PC-9 (cell line): ENCODE measurements at regions not wholly inside any gene's neighbourhood (a gene's known extent, or its start where the extent isn't known, plus 50 kb on each side); places are given as distances from the start of the nearest gene placed in this dataset.

Experiments used
- BruUV-seq: library from RNA; stranded (reverse); fragments of 400-500 nt; replicated peaks from 2 replicates; lab custom pipeline; 2021; lab: Mats Ljungman, UMichigan
- CTCF ChIA-PET: fragments of 300-600 bp; sonication (Branson Sonifier 250); formaldehyde crosslinking; loops from one replicate; lab custom pipeline; 2022; ENCODE audit warnings: antibody characterized with exemption; lab: Charles Lee
- POLR2A ChIA-PET: fragments of 300-600 bp; sonication (Branson Sonifier 250); formaldehyde crosslinking; loops from one replicate; lab custom pipeline; 2022; ENCODE audit warnings: antibody characterized with exemption; ENCODE audit not compliant: unreplicated experiment; lab: Charles Lee
- DNase-seq, 2 experiments: peaks; one replicate each; pipeline versions ENCODE4 v3.0.0 to v3.0.0-alpha.2; 2015 to 2022; ENCODE audit warnings: mixed read lengths in 1 of 2
- H2AFZ ChIP-seq: fragments of 200-600 bp; sonication (generic); 2 replicates; pipeline ENCODE4 v1.8.1; 2017; ENCODE audit warnings: antibody characterized with exemption
- H3F3A ChIP-seq: fragments of 200-600 bp; sonication (generic); 2 replicates; pipeline ENCODE4 v1.8.1; 2017; ENCODE audit warnings: antibody characterized with exemption, mild to moderate bottlenecking, low read depth; ENCODE audit not compliant: insufficient read depth
- H3K27ac ChIP-seq: fragments of 200-600 bp; sonication (generic); 2 replicates; pipeline ENCODE4 v1.6.1; 2016; ENCODE audit warnings: mixed run types
- H3K27me3 ChIP-seq: fragments of 200-600 bp; sonication (generic); 2 replicates; pipeline ENCODE4 v1.6.1; 2016; ENCODE audit warnings: low read depth, mixed run types; ENCODE audit not compliant: insufficient read depth
- H3K36me3 ChIP-seq: fragments of 200-600 bp; sonication (generic); 2 replicates; pipeline ENCODE4 v1.6.1; 2016; ENCODE audit warnings: low read depth, mixed run types
- H3K4me1 ChIP-seq: fragments of 200-600 bp; sonication (generic); replicated peaks from 2 replicates; pipeline ENCODE4 v1.6.1; 2016; ENCODE audit warnings: mixed run types; ENCODE audit not compliant: insufficient read depth
- H3K4me2 ChIP-seq: fragments of 200-600 bp; sonication (generic); 2 replicates; pipeline ENCODE4 v1.6.1; 2017; ENCODE audit warnings: mixed run types
- H3K4me3 ChIP-seq: fragments of 200-600 bp; sonication (generic); 2 replicates; pipeline ENCODE4 v1.6.1; 2016; ENCODE audit warnings: mixed run types
- H3K79me2 ChIP-seq: fragments of 200-600 bp; sonication (generic); 2 replicates; pipeline ENCODE4 v1.6.1; 2017; ENCODE audit warnings: low read depth, mixed run types
- H3K9me2 ChIP-seq: fragments of 200-600 bp; sonication (generic); 2 replicates; pipeline ENCODE4 v1.8.1; 2017; ENCODE audit warnings: mild to moderate bottlenecking; ENCODE audit not compliant: insufficient read depth
- H3K9me3 ChIP-seq: fragments of 200-600 bp; sonication (generic); 2 replicates; pipeline ENCODE4 v1.8.1; 2016; ENCODE audit warnings: low read depth; ENCODE audit not compliant: insufficient read depth
- H4K20me1 ChIP-seq: fragments of 200-600 bp; sonication (generic); 2 replicates; pipeline ENCODE4 v1.8.1; 2017; ENCODE audit not compliant: insufficient read depth
- CTCF ChIP-seq: fragments of 200-600 bp; sonication (generic); conservative IDR thresholded peaks from 2 replicates; pipeline ENCODE4 v1.6.1; 2017; ENCODE audit warnings: mixed run types, antibody characterized with exemption, mild to moderate bottlenecking, moderate library complexity
- EZH2 ChIP-seq: fragments of 200-600 bp; sonication (generic); IDR thresholded peaks from 2 replicates; pipeline ENCODE4 v1.8.0; 2017; ENCODE audit warnings: antibody characterized with exemption, low read depth
- intact Hi-C: fragments of 100-400 bp; cut with micrococcal nuclease; formaldehyde crosslinking; loops from one replicate; pipeline ENCODE4 v1.10.0; 2022; ENCODE audit not compliant: unreplicated experiment

GRCh38 chr13:64627654-64628053 lies 2602.5 kb downstream of the PCDH9 start:
- Histone ChIP-seq H3K9me3 (no peaks in the 10 kb centered on the region), H3K4me3 (no peak overlapping the region), H2AFZ (no peak overlapping the region), H3K9me2 (no peaks in the 10 kb centered on the region), H3F3A (no peaks in the 10 kb centered on the region), H4K20me1 (no peaks in the 10 kb centered on the region), H3K36me3 (no peaks in the 10 kb centered on the region), H3K4me1 (no peaks in the 10 kb centered on the region), H3K4me2 (no peak overlapping the region), H3K27ac (no peak overlapping the region), H3K27me3 (no peaks in the 10 kb centered on the region), H3K79me2 (no peaks in the 10 kb centered on the region)
- intact Hi-C loops, result no loop called here
- CTCF ChIA-PET, result no interaction called here
- no TSS peak for BruUV-seq
- DNase-seq, result no peak
- TF ChIP-seq CTCF (no peak), EZH2 (no peak)
- POLR2A ChIA-PET, result interaction anchor here (0.6 kb wide), 1 partner anchor 18 kb away, joined by 13 read pairs; no protein-coding TSS in a partner anchor

GRCh38 chr13:64626105-64626504 lies 2604.0 kb downstream of the PCDH9 start:
- POLR2A ChIA-PET, result no interaction called here

GRCh38 chr13:64617231-64617630 lies 2612.9 kb downstream of the PCDH9 start:
- CTCF ChIA-PET, result no interaction called here
- TF ChIP-seq CTCF (no peak), EZH2 (no peak)
- Histone ChIP-seq H4K20me1 (no peaks in the 10 kb centered on the region), H3K27me3 (no peaks in the 10 kb centered on the region), H3K4me3 (no peak overlapping the region), H2AFZ (no peak overlapping the region; the same call in 1 of the 2 replicates), H3K36me3 (no peaks in the 10 kb centered on the region), H3K79me2 (no peaks in the 10 kb centered on the region), H3K9me3 (no peaks in the 10 kb centered on the region), H3K9me2 (0 out of 2 replicates have a peak, but pooled peaks cover 4% of the 10 kb centered on the region), H3K4me2 (no peak overlapping the region), H3F3A (no peaks in the 10 kb centered on the region), H3K27ac (no peak overlapping the region), H3K4me1 (no peaks in the 10 kb centered on the region)
- no TSS peak for BruUV-seq
- POLR2A ChIA-PET, result no interaction called here
- DNase-seq, result no peak
- intact Hi-C loops, result no loop called here

More at GRCh38 chr13:64626105-64626504, 2604.0 kb downstream of the PCDH9 start:
- no TSS peak for BruUV-seq
- TF ChIP-seq EZH2 (no peak), CTCF (no peak)
- Histone ChIP-seq H3K9me2 (no peaks in the 10 kb centered on the region), H3F3A (no peaks in the 10 kb centered on the region), H3K4me1 (no peaks in the 10 kb centered on the region), H3K79me2 (no peaks in the 10 kb centered on the region), H3K4me2 (no peak overlapping the region), H4K20me1 (no peaks in the 10 kb centered on the region), H3K27me3 (no peaks in the 10 kb centered on the region), H3K9me3 (no peaks in the 10 kb centered on the region), H3K4me3 (no peak overlapping the region), H3K27ac (no peak overlapping the region), H3K36me3 (no peaks in the 10 kb centered on the region), H2AFZ (no peak overlapping the region)
- CTCF ChIA-PET, result no interaction called here
- intact Hi-C loops, result no loop called here
- no peak for DNase-seq
